H1 (cell line): ENCODE measurements at regions not wholly inside any gene's neighbourhood (a gene's known extent, or its start where the extent isn't known, plus 50 kb on each side); places are given as distances from the start of the nearest gene placed in this dataset.

Experiments
- CTCF ChIA-PET: fragments of 300-600 bp; sonication (Branson Sonifier 250); formaldehyde crosslinking; loops from one replicate; lab custom pipeline; 2021; ENCODE audit not compliant: partially characterized antibody; lab: Charles Lee
- POLR2A ChIA-PET: fragments of 300-600 bp; sonication (Branson Sonifier 250); formaldehyde crosslinking; loops from one replicate; lab custom pipeline; 2021; ENCODE audit warnings: inconsistent platforms; ENCODE audit not compliant: partially characterized antibody; lab: Charles Lee
- DNase-seq, 2 experiments: peaks; one replicate each; pipeline versions ENCODE4 v3.0.0 to v3.0.0-alpha.2; 2010 to 2022; ENCODE audit warnings: low spot score in 2 of 2, low read depth in 1 of 2, mixed read lengths in 1 of 2
- FAIRE-seq: peaks from 2 replicates; lab custom pipeline; 2011; peaks lifted over from hg19 to GRCh38; lab: Jason Lieb, UNC
- H2AFZ ChIP-seq: 2 replicates; pipeline ENCODE4 v1.8.1; 2012; ENCODE audit warnings: low read length, inconsistent platforms
- H2AK5ac ChIP-seq: 2 replicates; pipeline ENCODE4 v1.6.1; 2013; ENCODE audit warnings: low read depth, low read length
- H2BK120ac ChIP-seq: replicated peaks from 2 replicates; pipeline ENCODE3; 2013; ENCODE audit warnings: low read depth, low read length, inconsistent platforms
- H2BK12ac ChIP-seq: 2 replicates; pipeline ENCODE4 v1.6.1; 2013; ENCODE audit warnings: low read depth, low read length
- H2BK15ac ChIP-seq: 2 replicates; pipeline ENCODE4 v1.6.1; 2013; ENCODE audit warnings: low read length
- H2BK20ac ChIP-seq: 2 replicates; pipeline ENCODE4 v1.6.1; 2013; ENCODE audit warnings: low read length
- H2BK5ac ChIP-seq: 2 replicates; pipeline ENCODE4 v1.6.1; 2013; ENCODE audit warnings: low read depth, low read length
- H3K14ac ChIP-seq: 2 replicates; pipeline ENCODE4 v1.6.1; 2013; ENCODE audit warnings: inconsistent platforms; ENCODE audit not compliant: insufficient read length
- H3K18ac ChIP-seq: 2 replicates; pipeline ENCODE4 v1.6.1; 2013; ENCODE audit warnings: low read length; ENCODE audit errors: extremely low read depth
- H3K23ac ChIP-seq: 2 replicates; pipeline ENCODE4 v1.6.1; 2013; ENCODE audit warnings: inconsistent platforms; ENCODE audit not compliant: insufficient read length
- H3K23me2 ChIP-seq: 2 replicates; pipeline ENCODE4 v1.6.1; 2013; ENCODE audit warnings: low read depth, low read length
- H3K27ac ChIP-seq: 2 replicates; pipeline ENCODE4 v1.6.1; 2011; ENCODE audit warnings: low read depth, low read length, inconsistent platforms
- H3K27me3 ChIP-seq, 4 experiments: replicated peaks in 1 of 4; 1 replicate in 1 of 4; 2 replicates in 3 of 4; pipeline versions ENCODE4 v1.6.1 to v1.8.1; 2011 to 2013; ENCODE audit warnings: low read length in 3 of 4, mild to moderate bottlenecking in 3 of 4, inconsistent platforms in 2 of 4, mixed read lengths in 2 of 4, moderate library complexity in 1 of 4; ENCODE audit not compliant: control insufficient read depth in 3 of 4, insufficient read depth in 3 of 4; ENCODE audit errors: extremely low read depth in 1 of 4
- H3K36me3 ChIP-seq, 4 experiments: 2 replicates each; pipeline versions ENCODE4 v1.6.1 to v1.8.1; 2011 to 2013; ENCODE audit warnings: mild to moderate bottlenecking in 4 of 4, low read length in 3 of 4, moderate library complexity in 2 of 4, control low read depth in 1 of 4, inconsistent platforms in 1 of 4; ENCODE audit not compliant: insufficient read depth in 4 of 4, control insufficient read depth in 2 of 4
- H3K4ac ChIP-seq: replicated peaks from 2 replicates; pipeline ENCODE3; 2013; ENCODE audit warnings: low read length, low read depth, mixed read lengths, inconsistent platforms; ENCODE audit not compliant: insufficient read length
- H3K4me1 ChIP-seq, 4 experiments: replicated peaks in 1 of 4; 1 replicate in 1 of 4; 2 replicates in 3 of 4; pipeline versions ENCODE4 v1.6.1 to v1.8.1; 2011 to 2013; ENCODE audit warnings: low read length in 3 of 4, inconsistent platforms in 2 of 4, mixed read lengths in 1 of 4; ENCODE audit not compliant: insufficient read depth in 4 of 4, control insufficient read depth in 3 of 4
- H3K4me2 ChIP-seq, 2 experiments: 2 replicates each; pipeline versions ENCODE4 v1.6.1 to v1.8.1; 2011 to 2013; ENCODE audit warnings: low read depth in 2 of 2, low read length in 2 of 2, control low read depth in 1 of 2, inconsistent platforms in 1 of 2, mild to moderate bottlenecking in 1 of 2; ENCODE audit not compliant: insufficient read depth in 1 of 2
- H3K4me3 ChIP-seq, 4 experiments: fragments of 200-600, 300-600 bp in 1 of 4; sonication (generic), shearing (Covaris generic), sonication (Bioruptor Twin) in 1 of 4; 2 replicates each; pipeline versions ENCODE4 v1.5.1 to v1.8.1; 2011 to 2016; ENCODE audit warnings: low read length in 4 of 4, low read depth in 3 of 4, control low read depth in 2 of 4, inconsistent platforms in 2 of 4, mild to moderate bottlenecking in 2 of 4, mixed read lengths in 1 of 4, moderate library complexity in 1 of 4; ENCODE audit not compliant: insufficient read depth in 2 of 4; ENCODE audit errors: extremely low read depth in 1 of 4
- H3K56ac ChIP-seq: replicated peaks from 2 replicates; pipeline ENCODE3; 2013; ENCODE audit warnings: low read depth, mild to moderate bottlenecking, mixed read lengths, low read length, inconsistent platforms; ENCODE audit not compliant: insufficient read length
- H3K79me1 ChIP-seq: 2 replicates; pipeline ENCODE4 v1.6.1; 2013; ENCODE audit warnings: low read depth, low read length, control low read depth
- H3K79me2 ChIP-seq, 2 experiments: 2 replicates each; pipeline versions ENCODE4 v1.6.1 to v1.8.1; 2012 to 2013; ENCODE audit warnings: low read length in 2 of 2, mild to moderate bottlenecking in 2 of 2, inconsistent platforms in 1 of 2; ENCODE audit not compliant: insufficient read depth in 2 of 2, control insufficient read depth in 1 of 2
- H3K9ac ChIP-seq, 4 experiments: replicated peaks in 1 of 4; 1 replicate in 1 of 4; 2 replicates in 3 of 4; pipeline versions ENCODE4 v1.6.1 to v1.8.1; 2011 to 2013; ENCODE audit warnings: low read depth in 3 of 4, low read length in 3 of 4, control low read depth in 2 of 4, mild to moderate bottlenecking in 2 of 4, moderate library complexity in 2 of 4, inconsistent platforms in 1 of 4; ENCODE audit errors: extremely low read depth in 1 of 4
- H3K9me3 ChIP-seq, 2 experiments: 2 replicates each; pipeline versions ENCODE4 v1.6.1 to v1.8.1; 2012 to 2013; ENCODE audit warnings: mild to moderate bottlenecking in 2 of 2, moderate library complexity in 2 of 2, control low read depth in 1 of 2, inconsistent platforms in 1 of 2, low read depth in 1 of 2, low read length in 1 of 2, mixed read lengths in 1 of 2; ENCODE audit not compliant: insufficient read depth in 2 of 2
- H4K20me1 ChIP-seq, 2 experiments: replicated peaks in 1 of 2; 2 replicates each; pipeline versions ENCODE3 to v1.8.1; 2011 to 2013; ENCODE audit warnings: inconsistent platforms in 2 of 2, low read length in 2 of 2, mild to moderate bottlenecking in 1 of 2; ENCODE audit not compliant: insufficient read depth in 2 of 2, control insufficient read depth in 1 of 2
- H4K5ac ChIP-seq: 2 replicates; pipeline ENCODE4 v1.6.1; 2013; ENCODE audit warnings: low read length, low read depth, mixed read lengths, inconsistent platforms; ENCODE audit not compliant: insufficient read length
- H4K8ac ChIP-seq: 2 replicates; pipeline ENCODE4 v1.8.0; 2013; ENCODE audit warnings: mild to moderate bottlenecking, moderate library complexity, low read length, inconsistent platforms; ENCODE audit not compliant: insufficient read depth; ENCODE audit errors: extremely low read depth
- H4K91ac ChIP-seq: replicated peaks from 2 replicates; pipeline ENCODE3; 2013; ENCODE audit warnings: low read length, mixed read lengths, inconsistent platforms; ENCODE audit not compliant: insufficient read length
- CTCF ChIP-seq, 3 experiments: IDR thresholded peaks; 1 replicate in 2 of 3; 2 replicates in 1 of 3; pipeline versions ENCODE4 v1.5.1 to v1.6.1; 2011; ENCODE audit warnings: low read length in 3 of 3, mild to moderate bottlenecking in 3 of 3, inconsistent platforms in 2 of 3, low read depth in 1 of 3, moderate library complexity in 1 of 3; ENCODE audit not compliant: insufficient read depth in 1 of 3; ENCODE audit errors: control extremely low read depth in 1 of 3
- EP300 ChIP-seq, 2 experiments: IDR thresholded peaks; 1 replicate in 1 of 2; 2 replicates in 1 of 2; pipeline ENCODE4 v1.6.1; 2011 to 2012; ENCODE audit warnings: low read depth in 2 of 2, low read length in 2 of 2, mild to moderate bottlenecking in 2 of 2, borderline replicate concordance in 1 of 2, inconsistent platforms in 1 of 2, moderate library complexity in 1 of 2
- GABPA ChIP-seq: IDR thresholded peaks from 2 replicates; pipeline ENCODE4 v1.6.1; 2011; ENCODE audit warnings: mild to moderate bottlenecking, low read length, moderate library complexity, borderline replicate concordance; ENCODE audit not compliant: insufficient read depth
- MAFK ChIP-seq: IDR thresholded peaks from 2 replicates; pipeline ENCODE4 v1.6.1; 2012; ENCODE audit warnings: low read depth, mild to moderate bottlenecking, improper control_type of control experiment, low read length
- PHF8 ChIP-seq: fragments of 200-600 bp; sonication (generic); conservative IDR thresholded peaks from 2 replicates; pipeline ENCODE4 v1.7.1; 2012; ENCODE audit warnings: low read depth, mild to moderate bottlenecking, inconsistent platforms, low read length, moderate library complexity
- POU5F1 ChIP-seq: IDR thresholded peaks from 2 replicates; pipeline ENCODE4 v1.6.1; 2011; ENCODE audit warnings: low read depth, mild to moderate bottlenecking, low read length, moderate library complexity
- SUZ12 ChIP-seq: fragments of 200-600 bp; sonication (generic); IDR thresholded peaks from 2 replicates; pipeline ENCODE4 v1.6.1; 2012; ENCODE audit warnings: mild to moderate bottlenecking, inconsistent platforms, low read length, moderate library complexity, mixed read lengths
- TEAD4 ChIP-seq: IDR thresholded peaks from 2 replicates; pipeline ENCODE4 v1.6.1; 2012; ENCODE audit warnings: low read depth, low read length, inconsistent platforms, mixed read lengths
- YY1 ChIP-seq: IDR thresholded peaks from 2 replicates; pipeline ENCODE4 v1.6.1; 2011; ENCODE audit warnings: low read depth, mild to moderate bottlenecking, low read length
- WGBS, 2 experiments: shearing (Covaris generic) in 1 of 2; methylation state at CpG; one replicate each; pipeline versions ENCODE4 v1.1.6 to v1.1.7; 2013 to 2015; ENCODE audit warnings: low lambda C conversion rate in 2 of 2, mixed read lengths in 2 of 2, inconsistent platforms in 1 of 2, low coverage in 1 of 2, missing lambda C conversion rate in 1 of 2; ENCODE audit not compliant: insufficient replicate concordance in 2 of 2, insufficient coverage in 1 of 2, insufficient read length in 1 of 2; ENCODE audit errors: extremely low coverage in 1 of 2, missing lambda C conversion rate in 1 of 2; 5-methylcytosine and 5-hydroxymethylcytosine counted together

- DNase-seq = no peak
Observed at GRCh38 chr13:107582171-107582570, 633.2 kb downstream of the LIG4 start.

More at GRCh38 chr13:107582171-107582570, 633.2 kb downstream of the LIG4 start:
- ChIA-PET POLR2A (no interaction called here), CTCF (no interaction called here)
- Histone ChIP-seq H3K4me1 (peaks cover 0 to under 1% (median 0%) of the 10 kb centered on the region in 4 experiments; a peak in 1 of 7 replicates), H3K36me3 (no peaks in the 10 kb centered on the region), H4K91ac (no peak overlapping the region), H3K9ac (no peak overlapping the region), H3K14ac (no peak overlapping the region), H2BK5ac (no peak overlapping the region), H3K4me3 (no peak overlapping the region), H2BK15ac (no peak overlapping the region), H3K27ac (no peak overlapping the region), H3K4me2 (no peak overlapping the region), H3K4ac (no peak overlapping the region), H3K56ac (no peak overlapping the region), H3K23ac (no peak overlapping the region), H2AFZ (no peak overlapping the region), H2AK5ac (no peak overlapping the region), H3K9me3 (no peaks in the 10 kb centered on the region), H3K23me2 (no peaks in the 10 kb centered on the region), H3K79me2 (no peaks in the 10 kb centered on the region), H3K18ac (no peak overlapping the region), H4K5ac (no peak overlapping the region), H3K79me1 (no peaks in the 10 kb centered on the region), H4K8ac (no peak overlapping the region), H4K20me1 (no peaks in the 10 kb centered on the region), H2BK120ac (no peak overlapping the region), H2BK20ac (no peak overlapping the region), H3K27me3 (peaks cover 0 to 22% (median 6%) of the 10 kb centered on the region in 4 experiments; a peak in 6 of 7 replicates), H2BK12ac (no peak overlapping the region)
- no peak for FAIRE-seq
- no peak for TF ChIP-seq MAFK
- TF ChIP-seq YY1 = no peak
- TF ChIP-seq SUZ12 = no peak
- TF ChIP-seq TEAD4 = no peak
- TF ChIP-seq GABPA = no peak
- no peak for TF ChIP-seq PHF8
- no peak for TF ChIP-seq EP300 (IDR thresholded peaks at IDR 0.05; ENCODE audit: borderline replicate concordance in 1 of 2, low read depth in 2 of 2, low read length in 2 of 2)
- TF ChIP-seq POU5F1 = no peak
- TF ChIP-seq CTCF (IDR thresholded peaks at IDR 0.05; ENCODE audit: control extremely low read depth in 1 of 3, insufficient read depth in 1 of 3, low read depth in 1 of 3, low read length in 3 of 3) = no peak
- WGBS, 2 experiments = 95% methylated on average over 4 of the region's 4 CpGs; no CpG with 5 or more reads in 1 of the 2 experiments
